A204.1 (cell line): ENCODE measurements at regions not wholly inside any gene's neighbourhood (a gene's known extent, or its start where the extent isn't known, plus 50 kb on each side); places are given as distances from the start of the nearest gene placed in this dataset.

Experiments used
- FAIRE-seq: peaks from 2 replicates; lab custom pipeline; 2012; peaks lifted over from hg19 to GRCh38; lab: Jason Lieb, UNC

GRCh38 chr1:106121728-106122127 is 934.7 kb upstream of the PRMT6 start:
- no peak for FAIRE-seq

GRCh38 chr1:106134561-106134960 is 921.9 kb upstream of the PRMT6 start:
- no peak for FAIRE-seq

- no peak for FAIRE-seq
Measured at GRCh38 chr1:106173101-106173500, 883.4 kb upstream of the PRMT6 start.

GRCh38 chr1:106178791-106179190 is 877.7 kb upstream of the PRMT6 start:
- FAIRE-seq: no peak

- no peak for FAIRE-seq
Measured at GRCh38 chr1:106181866-106182265, 874.6 kb upstream of the PRMT6 start.

- no peak for FAIRE-seq
Measured at GRCh38 chr1:106185089-106185488, 871.4 kb upstream of the PRMT6 start.

GRCh38 chr1:106189780-106190179 is 866.7 kb upstream of the PRMT6 start:
- FAIRE-seq: no peak

GRCh38 chr1:106194206-106194605 is 862.3 kb upstream of the PRMT6 start:
- no peak for FAIRE-seq

GRCh38 chr1:106200711-106201110 is 855.8 kb upstream of the PRMT6 start:
- no peak for FAIRE-seq

GRCh38 chr1:106207185-106207584 is 849.3 kb upstream of the PRMT6 start:
- FAIRE-seq: no peak

- FAIRE-seq: no peak
Measured at GRCh38 chr1:106217765-106218164, 838.7 kb upstream of the PRMT6 start.

GRCh38 chr1:106222403-106222802 is 834.1 kb upstream of the PRMT6 start:
- FAIRE-seq: no peak

GRCh38 chr1:106223213-106223612 is 833.3 kb upstream of the PRMT6 start:
- FAIRE-seq: no peak

- no peak for FAIRE-seq
Measured at GRCh38 chr1:106224426-106224825, 832.0 kb upstream of the PRMT6 start.

- no peak for FAIRE-seq
Measured at GRCh38 chr1:106225403-106225802, 831.1 kb upstream of the PRMT6 start.

GRCh38 chr1:106226550-106226949 is 829.9 kb upstream of the PRMT6 start:
- no peak for FAIRE-seq

- FAIRE-seq: no peak
Measured at GRCh38 chr1:106232128-106232527, 824.3 kb upstream of the PRMT6 start.

GRCh38 chr1:106233511-106233910 is 823.0 kb upstream of the PRMT6 start:
- FAIRE-seq: no peak

- no peak for FAIRE-seq
Measured at GRCh38 chr1:106249365-106249764, 807.1 kb upstream of the PRMT6 start.

- no peak for FAIRE-seq
Measured at GRCh38 chr1:106249810-106250209, 806.7 kb upstream of the PRMT6 start.

- FAIRE-seq: no peak
Measured at GRCh38 chr1:106254748-106255147, 801.7 kb upstream of the PRMT6 start.

GRCh38 chr1:106266786-106267185 is 789.7 kb upstream of the PRMT6 start:
- no peak for FAIRE-seq

GRCh38 chr1:106268070-106268469 is 788.4 kb upstream of the PRMT6 start:
- no peak for FAIRE-seq

GRCh38 chr1:106276871-106277270 is 779.6 kb upstream of the PRMT6 start:
- no peak for FAIRE-seq

- no peak for FAIRE-seq
Measured at GRCh38 chr1:106277786-106278185, 778.7 kb upstream of the PRMT6 start.
